ENCODE measurements at regions not wholly inside any gene's neighbourhood (a gene's known extent, or its start where the extent isn't known, plus 50 kb on each side); places are given as distances from the start of the nearest gene placed in this dataset.

DNA sequence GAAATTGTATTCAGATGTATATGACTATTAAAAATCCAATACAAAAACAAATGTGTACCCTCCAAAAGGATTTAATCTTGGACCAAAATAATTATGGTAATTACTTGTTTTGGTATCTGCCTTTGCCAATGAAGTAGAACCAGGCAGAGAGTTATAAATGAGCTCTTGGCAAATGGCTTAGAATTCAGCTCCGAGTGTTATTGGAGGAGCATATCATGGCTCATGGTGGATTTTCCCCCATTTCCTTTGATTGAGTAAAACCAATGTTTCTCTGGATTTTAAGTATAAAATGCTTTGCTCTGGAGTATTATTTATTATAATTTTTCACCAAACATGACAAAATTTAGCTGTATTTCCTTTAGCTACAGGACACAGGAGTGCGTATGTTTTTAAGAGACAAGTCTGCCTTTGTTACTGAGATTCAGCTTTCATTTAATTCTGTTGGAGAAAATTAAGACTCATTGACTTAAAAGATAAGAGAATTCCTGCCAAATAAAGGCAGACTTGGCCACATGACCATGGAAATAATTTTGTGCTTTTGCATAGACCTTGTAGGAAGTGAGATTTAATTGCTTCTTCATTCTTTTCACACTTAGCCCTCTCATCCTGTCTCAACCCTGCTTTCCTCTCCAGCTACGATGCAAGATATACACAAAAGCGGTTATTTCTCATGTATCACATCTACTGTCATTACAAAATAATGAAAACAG is 281.0 kb upstream of the SOX11 start:
- TF ChIP-seq, protein P1, sequence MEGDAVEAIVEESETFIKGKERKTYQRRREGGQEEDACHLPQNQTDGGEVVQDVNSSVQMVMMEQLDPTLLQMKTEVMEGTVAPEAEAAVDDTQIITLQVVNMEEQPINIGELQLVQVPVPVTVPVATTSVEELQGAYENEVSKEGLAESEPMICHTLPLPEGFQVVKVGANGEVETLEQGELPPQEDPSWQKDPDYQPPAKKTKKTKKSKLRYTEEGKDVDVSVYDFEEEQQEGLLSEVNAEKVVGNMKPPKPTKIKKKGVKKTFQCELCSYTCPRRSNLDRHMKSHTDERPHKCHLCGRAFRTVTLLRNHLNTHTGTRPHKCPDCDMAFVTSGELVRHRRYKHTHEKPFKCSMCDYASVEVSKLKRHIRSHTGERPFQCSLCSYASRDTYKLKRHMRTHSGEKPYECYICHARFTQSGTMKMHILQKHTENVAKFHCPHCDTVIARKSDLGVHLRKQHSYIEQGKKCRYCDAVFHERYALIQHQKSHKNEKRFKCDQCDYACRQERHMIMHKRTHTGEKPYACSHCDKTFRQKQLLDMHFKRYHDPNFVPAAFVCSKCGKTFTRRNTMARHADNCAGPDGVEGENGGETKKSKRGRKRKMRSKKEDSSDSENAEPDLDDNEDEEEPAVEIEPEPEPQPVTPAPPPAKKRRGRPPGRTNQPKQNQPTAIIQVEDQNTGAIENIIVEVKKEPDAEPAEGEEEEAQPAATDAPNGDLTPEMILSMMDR (IDR thresholded peaks at IDR 0.05): no peak
- TF ChIP-seq POLR2A (IDR thresholded peaks at IDR 0.05): no peak

Measured in lower leg skin (tissue), 3 donors.